A549 (cell line): ENCODE measurements at regions not wholly inside any gene's neighbourhood (a gene's known extent, or its start where the extent isn't known, plus 50 kb on each side); places are given as distances from the start of the nearest gene placed in this dataset.

Source experiments
- ATAC-seq, 2 experiments: fragments of 200-7000 bp in 1 of 2; fragments of >200 bp in 1 of 2; cut with Nextera tagmentation in 1 of 2; cut with Tn5 transposase in 1 of 2; 3 replicates each; pipeline versions ENCODE4 v1.8.0 to v1.9.1; 2018 to 2020; ENCODE audit warnings: mild to moderate bottlenecking in 1 of 2, moderate library complexity in 1 of 2
- CTCF ChIA-PET: fragments of 300-600 bp; sonication (Branson Sonifier 250); formaldehyde crosslinking; extraction: SDS; loops from one replicate; lab custom pipeline; 2021; ENCODE audit warnings: antibody characterized with exemption, inconsistent platforms; lab: Yijun Ruan, JAX
- POLR2A ChIA-PET: fragments of 350-600 bp; formaldehyde crosslinking; extraction: SDS; loops from one replicate; lab custom pipeline; 2021; ENCODE audit warnings: antibody characterized with exemption, inconsistent platforms; lab: Yijun Ruan, JAX
- DNase-seq, 2 experiments: peaks; one replicate each; pipeline versions ENCODE4 v3.0.0 to v3.0.0-alpha.2; 2011 to 2016; ENCODE audit warnings: low read depth in 1 of 2, low spot score in 1 of 2
- FAIRE-seq: peaks from 2 replicates; lab custom pipeline; 2011; peaks lifted over from hg19 to GRCh38; lab: Jason Lieb, UNC
- H3K27ac ChIP-seq, 2 experiments: fragments of >200 bp; sonication (Bioruptor Twin); formaldehyde crosslinking; 3 replicates each; pipeline ENCODE4 v1.5.1; 2016 to 2017
- H3K4me1 ChIP-seq: fragments of >200 bp; sonication (Bioruptor Twin); formaldehyde crosslinking; 3 replicates; pipeline ENCODE4 v1.6.1; 2016
- H3K4me2 ChIP-seq: fragments of >200 bp; sonication (Bioruptor Twin); formaldehyde crosslinking; 3 replicates; pipeline ENCODE4 v1.6.1; 2016
- H3K4me3 ChIP-seq: fragments of >200 bp; sonication (Bioruptor Twin); formaldehyde crosslinking; 3 replicates; pipeline ENCODE4 v1.5.1; 2016
- H3K9me3 ChIP-seq: fragments of >200 bp; sonication (Bioruptor Twin); formaldehyde crosslinking; 3 replicates; pipeline ENCODE4 v1.6.1; 2016
- FOSB ChIP-seq: fragments of 250-450 bp; sonication (Bioruptor Pico); IDR thresholded peaks from 2 replicates; pipeline ENCODE4 v1.5.0; 2020; ENCODE audit warnings: mild to moderate bottlenecking, moderate library complexity
- FOXS1 ChIP-seq: fragments of 250-450 bp; sonication (Bioruptor Pico); IDR thresholded peaks from 2 replicates; pipeline ENCODE4 v1.5.0; 2020; ENCODE audit warnings: mild to moderate bottlenecking, moderate library complexity
- GATA3 ChIP-seq: IDR thresholded peaks from 2 replicates; pipeline ENCODE4 v1.6.1; 2012; ENCODE audit warnings: borderline replicate concordance
- HMGXB4 ChIP-seq: fragments of 250-450 bp; sonication (Bioruptor Pico); IDR thresholded peaks from 2 replicates; pipeline ENCODE4 v1.5.0; 2021; ENCODE audit warnings: mild to moderate bottlenecking, moderate library complexity, borderline replicate concordance
- HOXA7 ChIP-seq: fragments of 250-450 bp; sonication (Bioruptor Pico); IDR thresholded peaks from 2 replicates; pipeline ENCODE4 v1.5.0; 2020; ENCODE audit warnings: mild to moderate bottlenecking, moderate library complexity
- JUNB ChIP-seq: fragments of >200 bp; sonication (Bioruptor Twin); formaldehyde crosslinking; IDR thresholded peaks from 2 replicates; pipeline ENCODE4 v1.6.1; 2016
- KDM1A ChIP-seq: fragments of 200-600 bp; sonication (generic); IDR thresholded peaks from 2 replicates; pipeline ENCODE4 v1.6.1; 2016; ENCODE audit warnings: low read depth, mild to moderate bottlenecking
- MAFK ChIP-seq: fragments of 450-650 bp; IDR thresholded peaks from 2 replicates; pipeline ENCODE4 v1.6.1; 2014; ENCODE audit not compliant: partially characterized antibody
- NFE2L2 ChIP-seq: fragments of 150-350 bp; conservative IDR thresholded peaks from 2 replicates; pipeline ENCODE4 v1.6.1; 2014; ENCODE audit warnings: low read length
- POLR2A ChIP-seq: IDR thresholded peaks from 2 replicates; pipeline ENCODE4 v1.6.1; 2012; ENCODE audit warnings: mild to moderate bottlenecking, low read length
- POLR2AphosphoS2 ChIP-seq: conservative IDR thresholded peaks from 2 replicates; pipeline ENCODE4 v1.6.1; 2012; ENCODE audit warnings: low read length, improper control_type of control experiment, inconsistent platforms
- RCOR1 ChIP-seq: fragments of 150-350 bp; IDR thresholded peaks from 2 replicates; pipeline ENCODE4 v1.6.1; 2014; ENCODE audit warnings: antibody characterized with exemption, low read length, low read depth
- TFCP2L1 ChIP-seq: fragments of 250-450 bp; sonication (Bioruptor Pico); IDR thresholded peaks from 2 replicates; pipeline ENCODE4 v1.5.0; 2021; ENCODE audit warnings: mild to moderate bottlenecking
- WGBS: methylation state at CpG from one replicate; pipeline ENCODE4 v1.1.6; 2017; ENCODE audit errors: missing lambda C conversion rate; 5-methylcytosine and 5-hydroxymethylcytosine counted together
- TF ChIP-seq, protein P1 (sequence below): fragments of >200 bp; sonication (Bioruptor Twin); formaldehyde crosslinking; IDR thresholded peaks from 3 replicates; pipeline ENCODE4 v1.6.1; 2016
- TF ChIP-seq, protein P2 (sequence below): fragments of 150-350 bp; IDR thresholded peaks from 2 replicates; pipeline ENCODE4 v1.6.1; 2014; ENCODE audit warnings: low read depth, mild to moderate bottlenecking, low read length
- TF ChIP-seq, protein P3 (sequence below): IDR thresholded peaks from 2 replicates; pipeline ENCODE4 v1.6.1; 2012

- TF ChIP-seq RCOR1: no peak
- no peak for TF ChIP-seq HMGXB4 (CRISPR knock-in tag)
- no peak for TF ChIP-seq JUNB
- TF ChIP-seq NFE2L2: no peak
- no peak for TF ChIP-seq FOSB (CRISPR knock-in tag)
- no peak for TF ChIP-seq FOXS1 (CRISPR knock-in tag)
- no peak for TF ChIP-seq KDM1A
- TF ChIP-seq, protein P1, sequence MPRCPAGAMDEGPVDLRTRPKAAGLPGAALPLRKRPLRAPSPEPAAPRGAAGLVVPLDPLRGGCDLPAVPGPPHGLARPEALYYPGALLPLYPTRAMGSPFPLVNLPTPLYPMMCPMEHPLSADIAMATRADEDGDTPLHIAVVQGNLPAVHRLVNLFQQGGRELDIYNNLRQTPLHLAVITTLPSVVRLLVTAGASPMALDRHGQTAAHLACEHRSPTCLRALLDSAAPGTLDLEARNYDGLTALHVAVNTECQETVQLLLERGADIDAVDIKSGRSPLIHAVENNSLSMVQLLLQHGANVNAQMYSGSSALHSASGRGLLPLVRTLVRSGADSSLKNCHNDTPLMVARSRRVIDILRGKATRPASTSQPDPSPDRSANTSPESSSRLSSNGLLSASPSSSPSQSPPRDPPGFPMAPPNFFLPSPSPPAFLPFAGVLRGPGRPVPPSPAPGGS: no peak
- TF ChIP-seq GATA3: no peak
- no peak for TF ChIP-seq TFCP2L1 (CRISPR knock-in tag)
- TF ChIP-seq, all 56 proteins: peak for 0
- Histone ChIP-seq H3K9me3 (no peaks in the 10 kb centered on the region), H3K4me2 (no peak overlapping the region), H3K4me1 (no peaks in the 10 kb centered on the region), H3K27ac (no peak overlapping the region), H3K4me3 (no peak overlapping the region)
- WGBS: 36% methylated on average over 5 of the region's 5 CpGs
- CTCF ChIA-PET: no interaction called here
- no peak for DNase-seq
- ATAC-seq: no peak
- no peak for FAIRE-seq
- POLR2A ChIA-PET: no interaction called here
Measured at GRCh38 chr16:82567175-82567574, 59.6 kb upstream of the CDH13 start.

GRCh38 chr16:82563401-82563800 lies 63.4 kb upstream of the CDH13 start:
- no peak overlapping the region for H3K4me3 ChIP-seq
- TF ChIP-seq, protein P2, sequence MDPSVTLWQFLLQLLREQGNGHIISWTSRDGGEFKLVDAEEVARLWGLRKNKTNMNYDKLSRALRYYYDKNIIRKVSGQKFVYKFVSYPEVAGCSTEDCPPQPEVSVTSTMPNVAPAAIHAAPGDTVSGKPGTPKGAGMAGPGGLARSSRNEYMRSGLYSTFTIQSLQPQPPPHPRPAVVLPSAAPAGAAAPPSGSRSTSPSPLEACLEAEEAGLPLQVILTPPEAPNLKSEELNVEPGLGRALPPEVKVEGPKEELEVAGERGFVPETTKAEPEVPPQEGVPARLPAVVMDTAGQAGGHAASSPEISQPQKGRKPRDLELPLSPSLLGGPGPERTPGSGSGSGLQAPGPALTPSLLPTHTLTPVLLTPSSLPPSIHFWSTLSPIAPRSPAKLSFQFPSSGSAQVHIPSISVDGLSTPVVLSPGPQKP: no peak
- TF ChIP-seq, protein P3, sequence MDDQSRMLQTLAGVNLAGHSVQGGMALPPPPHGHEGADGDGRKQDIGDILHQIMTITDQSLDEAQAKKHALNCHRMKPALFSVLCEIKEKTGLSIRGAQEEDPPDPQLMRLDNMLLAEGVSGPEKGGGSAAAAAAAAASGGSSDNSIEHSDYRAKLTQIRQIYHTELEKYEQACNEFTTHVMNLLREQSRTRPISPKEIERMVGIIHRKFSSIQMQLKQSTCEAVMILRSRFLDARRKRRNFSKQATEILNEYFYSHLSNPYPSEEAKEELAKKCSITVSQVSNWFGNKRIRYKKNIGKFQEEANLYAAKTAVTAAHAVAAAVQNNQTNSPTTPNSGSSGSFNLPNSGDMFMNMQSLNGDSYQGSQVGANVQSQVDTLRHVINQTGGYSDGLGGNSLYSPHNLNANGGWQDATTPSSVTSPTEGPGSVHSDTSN: no peak
- TF ChIP-seq HOXA7 (CRISPR knock-in tag): no peak
- no peak for TF ChIP-seq MAFK
- no peak for TF ChIP-seq POLR2AphosphoS2
- TF ChIP-seq, all 56 proteins: peak for 0
- no peak overlapping the region for H3K4me2 ChIP-seq
- FAIRE-seq (no peak), DNase-seq (no peak), ATAC-seq (no peak)
- under 1% methylated on average over 3 of the region's 3 CpGs for WGBS
- no peaks in the 10 kb centered on the region for H3K4me1 ChIP-seq
- no peak overlapping the region for H3K27ac ChIP-seq
- CTCF ChIA-PET: no interaction called here
- POLR2A ChIA-PET: no interaction called here
- no peaks in the 10 kb centered on the region for H3K9me3 ChIP-seq

DNA sequence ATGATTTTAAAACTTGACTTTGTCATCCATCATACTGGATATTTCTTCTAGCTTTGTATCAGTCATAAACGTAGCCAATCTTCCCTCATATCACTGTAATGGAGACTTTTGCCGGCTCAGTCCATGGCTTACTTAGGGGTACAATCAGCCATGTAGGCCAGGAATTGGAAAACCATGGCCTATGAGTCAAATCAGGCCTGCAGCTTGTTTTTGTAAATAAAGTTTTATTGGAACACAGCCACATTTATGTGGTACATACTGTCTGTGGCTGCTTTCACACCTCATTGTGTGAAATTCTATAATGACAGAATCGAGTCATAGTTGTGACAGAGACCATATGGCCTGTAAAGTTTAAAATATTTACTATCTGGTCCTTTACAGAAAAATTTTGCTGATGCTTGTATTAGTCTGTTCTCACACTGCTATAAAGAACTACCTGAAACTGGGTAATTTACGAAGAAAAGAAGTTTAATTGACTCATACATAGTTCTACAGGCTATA lies 64.5 kb upstream of the CDH13 start:
- FAIRE-seq (no peak), DNase-seq (no peak), ATAC-seq (no peak)
- H3K4me3 ChIP-seq: no peak overlapping the region
- H3K4me2 ChIP-seq: no peak overlapping the region
- H3K9me3 ChIP-seq: no peaks in the 10 kb centered on the region
- ChIA-PET POLR2A (no interaction called here), CTCF (no interaction called here)
- H3K4me1 ChIP-seq: no peaks in the 10 kb centered on the region
- no peak for TF ChIP-seq POLR2A
- no peak for TF ChIP-seq HOXA7 (CRISPR knock-in tag)
- TF ChIP-seq NFE2L2: no peak
- WGBS: 7% methylated on average over 4 of the region's 4 CpGs
- no peak overlapping the region for H3K27ac ChIP-seq
